Stimulated activated CD4-positive, alpha-beta T cell treated with anti-CD3 and anti-CD28 coated beads, TNF-alpha, amount 100 ng/mL, for 1 hour (primary cell): ENCODE measurements at regions not wholly inside any gene's neighbourhood (a gene's known extent, or its start where the extent isn't known, plus 50 kb on each side); places are given as distances from the start of the nearest gene placed in this dataset.
"Not testable (repeated sequence)": the region's sequence is repeated elsewhere in the genome, so short reads cannot be mapped to it uniquely, and the experiment has no call there.

Experiments used
- DNase-seq, 3 donors: peaks; one replicate each; pipeline ENCODE4 v3.0.0-alpha.2; 2020; ENCODE audit warnings: low read depth in 3 of 3, low spot score in 1 of 3

DNA sequence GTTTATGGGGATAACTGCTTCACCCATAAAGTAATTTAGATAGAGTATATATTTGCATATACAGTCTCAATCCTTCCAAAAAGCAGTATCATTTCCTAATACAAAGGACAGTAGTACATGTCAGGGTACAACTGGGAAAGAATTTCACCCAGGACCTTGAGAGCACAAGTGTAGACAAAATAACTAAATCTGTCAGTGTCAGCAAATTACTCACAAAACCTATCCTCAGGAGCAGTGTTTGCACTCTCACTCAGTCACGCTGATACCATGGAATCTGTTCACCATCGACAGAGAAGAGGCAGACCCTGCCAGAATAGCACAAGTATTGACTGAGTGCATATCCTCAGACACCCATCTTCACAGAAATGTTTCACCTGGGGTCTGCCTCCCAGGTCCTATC is 554.7 kb upstream of the PHF14 start:
- DNase-seq: no peak

DNA sequence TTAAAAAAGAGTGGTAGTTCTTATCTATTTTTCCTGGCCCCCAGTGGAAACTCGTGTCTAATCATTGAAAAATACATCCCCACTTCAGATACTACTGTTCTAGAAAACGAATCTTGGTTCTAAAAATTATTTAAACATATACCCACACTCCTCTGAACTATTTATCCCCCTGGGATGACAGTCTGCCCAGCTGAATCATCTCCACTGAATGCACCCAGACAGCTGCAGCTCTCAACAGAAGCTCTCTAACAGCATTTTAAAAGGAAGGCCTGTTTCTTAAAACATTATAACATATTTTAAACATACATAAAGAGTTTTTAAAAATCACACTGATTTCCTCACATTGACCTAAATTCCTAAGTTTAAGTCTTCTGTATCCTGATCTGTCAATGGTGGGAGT is 544.6 kb upstream of the PHF14 start:
- DNase-seq: no peak

DNA sequence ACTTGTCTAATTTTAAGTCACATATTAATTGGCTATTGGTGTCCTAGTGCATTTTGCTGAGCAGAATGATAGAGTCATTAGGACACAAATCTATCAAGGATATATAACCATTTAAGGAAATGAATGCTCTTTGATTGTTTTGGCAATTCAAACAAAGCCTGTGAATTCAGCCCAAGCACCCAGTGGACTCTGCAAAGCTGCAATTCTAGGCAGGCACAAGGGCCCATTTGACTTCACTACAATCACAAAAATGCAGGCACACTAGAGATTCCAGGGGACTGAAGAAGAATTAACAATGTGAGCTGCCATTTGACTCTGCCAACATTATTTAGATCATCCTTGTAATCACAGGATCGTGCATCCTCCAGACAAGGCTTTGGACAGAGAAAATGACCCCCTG is 544.2 kb upstream of the PHF14 start:
- DNase-seq: no peak

DNA sequence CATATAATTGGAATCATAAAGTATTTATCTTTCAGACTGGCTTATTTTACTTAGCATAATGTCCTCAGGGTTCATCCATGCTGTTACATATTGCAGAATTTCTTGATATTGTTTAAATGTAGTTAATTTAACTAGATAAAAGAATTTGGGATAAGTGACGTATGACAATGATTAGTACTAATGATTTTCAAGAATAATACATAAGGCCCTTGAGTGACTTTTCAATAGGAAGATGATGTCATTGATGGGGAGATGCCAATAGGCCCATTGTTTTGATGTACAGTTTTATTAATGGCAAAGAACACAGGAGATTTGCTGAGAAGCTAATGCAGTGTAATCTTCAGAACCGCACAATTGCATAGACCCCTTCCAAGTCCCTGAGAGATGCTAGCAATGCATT is 537.4 kb upstream of the PHF14 start:
- DNase-seq: no peak

DNA sequence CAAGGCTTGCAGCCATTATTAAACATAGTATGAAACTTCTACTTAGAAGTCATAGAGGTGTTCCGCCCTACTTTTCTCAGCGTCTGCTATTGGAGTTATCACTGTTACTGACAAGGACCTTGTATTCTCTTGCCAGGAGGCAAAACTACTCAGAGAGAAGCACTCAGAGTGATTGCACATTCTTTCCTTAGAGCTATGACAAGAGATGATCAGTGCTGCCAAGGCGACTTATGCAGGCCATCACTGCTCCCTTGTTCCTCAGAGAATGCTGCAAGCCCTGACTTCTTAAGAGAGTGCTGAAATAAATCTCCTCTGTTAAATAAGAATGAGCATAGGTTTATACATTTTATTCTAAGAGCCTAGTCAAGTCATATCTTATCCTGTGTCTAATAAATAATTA is 534.6 kb upstream of the PHF14 start:
- no peak for DNase-seq

DNA sequence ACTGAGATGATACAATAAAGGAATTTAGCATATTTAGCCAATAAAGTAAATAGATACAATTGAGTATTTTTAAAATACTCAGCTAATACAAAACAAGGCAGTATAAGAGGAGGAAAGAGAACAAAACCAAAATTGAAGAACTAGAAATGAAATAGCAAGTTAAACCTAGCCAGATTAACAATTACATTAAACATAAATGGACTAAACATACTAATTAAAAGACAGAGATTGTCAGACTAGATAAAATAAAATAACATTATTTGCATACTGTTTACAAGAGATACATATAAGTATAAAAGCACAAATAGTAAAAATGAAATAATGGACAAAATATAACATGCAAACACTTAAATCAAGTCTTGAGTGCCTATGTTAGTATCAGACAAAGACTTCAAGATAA is 517.7 kb upstream of the PHF14 start:
- DNase-seq: no peak

DNA sequence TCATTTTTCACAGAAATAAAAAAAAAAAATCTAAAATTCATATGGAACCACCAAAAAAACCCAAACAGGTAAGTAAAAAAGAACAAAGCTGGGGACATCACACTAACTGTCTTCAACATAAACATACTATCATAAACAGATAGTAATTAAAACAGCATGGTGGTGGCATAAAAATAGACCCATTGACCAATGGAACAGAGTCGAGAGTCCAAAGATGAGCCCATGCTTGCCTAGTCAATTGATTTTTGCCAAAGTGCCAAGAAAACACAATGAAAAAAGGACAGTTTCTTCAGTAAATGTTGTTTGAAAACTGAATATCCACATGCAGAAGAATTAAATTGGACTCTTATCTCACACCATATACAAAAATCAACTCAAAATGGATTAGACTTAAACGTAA is 513.2 kb upstream of the PHF14 start:
- DNase-seq: no peak

DNA sequence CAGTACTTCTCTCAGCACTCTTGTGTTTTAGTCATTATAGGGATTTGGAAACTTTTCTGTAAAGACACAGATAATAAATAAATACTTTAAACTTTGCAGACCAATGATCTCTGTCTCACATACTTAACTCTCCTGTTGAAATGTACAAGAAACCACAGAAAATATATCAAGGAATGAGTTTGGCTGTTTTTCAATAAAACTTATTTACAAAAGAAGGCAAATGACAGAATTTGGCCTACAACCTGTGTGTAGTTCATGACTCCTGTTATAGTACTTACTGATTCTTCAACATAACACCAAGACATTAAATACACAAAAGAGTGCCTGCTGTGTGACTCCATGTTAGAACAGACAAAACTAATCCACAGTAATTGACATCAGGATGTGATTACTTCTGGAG is 510.0 kb upstream of the PHF14 start:
- DNase-seq: no peak

DNA sequence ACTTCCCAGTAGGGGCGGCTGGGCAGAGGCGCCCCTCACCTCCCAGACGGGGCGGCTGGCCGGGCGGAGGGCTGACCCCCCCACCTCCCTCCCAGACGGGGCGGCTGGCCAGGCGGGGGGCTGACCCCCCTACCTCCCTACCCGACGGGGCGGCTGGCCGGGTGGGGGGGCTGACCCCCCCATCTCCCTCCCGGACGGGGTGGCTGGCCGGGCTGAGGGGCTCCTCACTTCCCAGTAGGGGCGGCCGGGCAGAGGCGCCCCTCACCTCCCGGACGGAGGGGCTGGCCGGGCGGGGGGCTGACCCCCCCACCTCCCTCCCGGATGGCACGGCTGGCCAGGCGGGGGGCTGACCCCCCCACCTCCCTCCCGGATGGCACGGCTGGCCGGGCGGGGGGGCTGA is 508.1 kb upstream of the PHF14 start:
- not testable (repeated sequence) for DNase-seq

DNA sequence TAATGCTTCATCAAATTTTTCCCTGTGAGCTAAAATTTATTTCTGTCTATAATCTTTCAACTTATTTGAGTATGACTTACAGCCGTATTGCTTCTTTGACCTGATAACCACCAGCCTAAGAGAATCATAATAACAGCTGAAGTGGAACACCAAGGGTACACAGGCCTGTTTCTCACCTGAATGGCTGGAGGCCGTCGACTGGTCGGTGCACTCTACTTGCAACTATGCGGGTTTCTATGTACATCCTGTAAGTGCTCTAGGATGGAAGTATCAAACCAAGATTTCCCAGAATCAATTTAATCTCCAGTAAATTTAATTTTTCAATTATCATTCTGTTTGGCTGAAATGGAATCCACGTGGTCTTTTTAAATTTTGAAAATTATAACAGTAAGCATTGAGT is 504.8 kb upstream of the PHF14 start:
- DNase-seq: no peak

DNA sequence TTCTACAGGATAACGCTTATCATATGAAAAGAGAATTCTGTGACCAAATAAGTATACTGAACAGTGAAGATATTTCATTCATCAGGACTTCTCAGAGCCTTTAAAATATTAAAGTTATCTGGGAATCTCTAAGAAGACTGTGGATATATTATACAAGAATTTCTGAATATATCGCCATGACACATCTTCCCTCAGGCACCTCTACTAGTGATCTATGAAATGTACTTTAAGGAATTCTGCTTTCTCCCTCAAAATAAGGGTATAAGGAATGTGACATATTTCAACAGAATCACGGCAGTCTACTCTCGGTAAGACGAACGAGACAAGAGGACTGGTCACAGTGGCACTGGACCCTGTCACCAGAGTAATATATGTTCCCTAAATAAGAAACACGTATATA is 504.2 kb upstream of the PHF14 start:
- no peak for DNase-seq

DNA sequence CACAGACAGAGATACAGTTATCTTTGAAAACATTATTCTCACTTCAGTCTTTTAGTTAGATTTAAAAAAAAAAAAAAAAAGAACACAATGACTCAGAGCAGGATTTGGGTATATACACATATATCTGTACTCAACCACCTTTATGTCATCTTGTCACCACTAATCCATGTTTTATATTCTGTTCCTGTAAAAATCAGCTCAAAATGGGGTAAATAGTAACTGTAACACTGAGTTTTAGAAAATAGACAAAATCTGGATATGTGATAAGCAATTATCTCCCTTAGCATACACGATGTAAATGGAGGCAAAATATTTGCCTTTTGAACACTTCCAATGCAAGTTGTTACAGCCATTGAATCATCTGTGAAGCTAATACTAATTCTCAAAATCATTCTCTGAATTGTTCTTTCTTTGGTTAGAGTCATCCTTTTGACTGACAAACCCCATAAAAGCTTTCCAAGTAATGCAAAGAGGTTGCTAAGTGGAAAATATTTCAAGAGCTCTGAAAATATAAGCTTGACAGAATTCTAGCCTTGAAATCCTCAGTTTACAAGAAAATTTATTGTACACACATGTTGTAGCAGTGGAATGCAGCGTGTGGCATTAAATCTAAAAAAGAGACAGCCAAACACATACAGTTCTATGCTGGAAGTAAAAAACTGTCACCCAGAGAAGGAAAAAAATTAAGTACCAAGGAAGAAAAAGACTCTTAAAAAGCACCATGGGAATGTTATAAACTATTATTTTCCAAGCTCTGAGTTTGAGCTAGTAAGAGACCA is 502.2 kb upstream of the PHF14 start:
- DNase-seq: no peak

DNA sequence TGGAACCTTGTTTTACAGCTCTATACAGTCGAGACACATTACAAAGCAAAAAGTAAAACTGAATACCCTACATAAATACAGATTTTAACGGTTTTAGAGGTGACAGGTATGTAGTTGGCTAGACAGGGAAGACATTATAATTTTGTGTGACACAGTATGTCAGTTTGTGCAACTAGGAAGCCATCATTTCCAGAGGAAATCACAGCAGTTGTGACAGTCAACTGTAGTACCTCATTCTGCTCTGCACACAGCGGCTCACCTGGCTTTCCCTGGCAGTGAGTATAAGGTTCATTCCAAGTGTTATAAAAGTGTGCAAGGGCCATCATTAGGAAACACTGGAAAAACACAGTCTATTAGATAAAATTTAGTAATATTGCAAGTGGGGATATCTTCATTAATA is 501.6 kb upstream of the PHF14 start:
- no peak for DNase-seq

DNA sequence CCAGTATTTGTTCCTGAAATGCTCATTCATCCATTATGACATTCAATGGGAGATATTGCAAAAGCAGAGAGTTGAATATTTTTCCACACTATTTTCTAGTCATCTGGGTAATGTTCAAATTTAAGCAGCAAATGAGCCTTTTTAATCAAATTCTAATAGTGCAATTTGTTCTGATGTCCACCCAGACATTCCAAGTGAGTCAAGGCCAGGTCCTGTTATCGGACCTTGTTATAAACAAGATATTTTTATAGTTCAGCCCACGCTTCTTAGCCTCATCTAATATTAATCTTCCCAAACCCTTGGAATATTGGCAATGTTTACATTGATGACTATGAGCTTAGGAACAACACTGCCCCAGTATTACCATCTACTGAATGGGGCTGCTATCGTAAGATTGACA is 500.1 kb upstream of the PHF14 start:
- no peak for DNase-seq

DNA sequence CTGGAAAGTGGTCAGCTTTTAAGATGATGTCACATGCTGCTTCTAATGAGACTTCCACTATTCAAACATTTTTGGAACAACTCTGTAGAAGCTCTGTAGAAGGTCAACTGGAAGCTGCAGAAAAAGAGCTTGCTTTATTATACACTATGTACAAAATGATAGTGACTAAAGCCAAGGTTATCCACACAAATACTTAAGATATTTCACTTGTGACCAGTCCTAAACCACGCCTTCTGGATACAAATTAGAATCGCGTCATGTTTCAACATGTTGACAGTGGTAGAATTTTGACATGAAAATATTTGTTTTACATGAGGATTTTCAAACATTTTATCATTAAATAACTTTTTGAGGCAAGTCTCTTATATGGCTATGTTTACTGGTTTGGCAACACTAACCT is 499.6 kb upstream of the PHF14 start:
- no peak for DNase-seq

DNA sequence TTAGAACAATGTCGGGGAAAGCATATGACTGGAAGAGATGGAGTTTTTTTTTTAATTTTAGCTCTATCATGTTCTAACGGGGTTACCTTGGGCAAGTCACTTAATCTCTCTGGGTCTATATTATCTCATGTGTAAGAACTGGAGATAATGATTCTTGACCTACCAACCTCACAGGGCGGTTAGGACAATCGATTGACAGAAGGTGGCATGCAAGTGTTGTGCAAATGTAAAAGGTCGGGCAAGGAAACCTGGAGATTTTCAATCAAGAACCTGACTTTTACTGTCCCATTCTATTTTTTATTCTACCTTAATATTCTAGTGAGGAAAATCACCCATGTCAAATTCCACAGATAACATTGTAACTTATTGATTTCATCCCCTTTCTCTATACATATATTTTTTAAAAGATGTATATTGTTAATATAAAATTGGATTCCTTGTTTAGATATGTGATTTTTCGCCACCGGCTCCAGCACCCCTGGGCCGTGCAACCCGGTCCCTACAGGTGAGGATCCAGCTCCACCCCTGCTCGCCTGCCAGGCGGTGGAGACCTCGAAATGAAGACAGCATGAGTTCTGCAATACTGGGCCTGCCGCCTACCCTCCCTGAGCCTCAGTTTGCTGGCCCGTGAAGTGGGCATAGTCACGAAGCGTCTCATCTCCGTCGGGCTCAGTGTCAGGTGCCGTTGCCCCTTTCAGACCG is 497.6 kb upstream of the PHF14 start:
- DNase-seq: no peak

DNA sequence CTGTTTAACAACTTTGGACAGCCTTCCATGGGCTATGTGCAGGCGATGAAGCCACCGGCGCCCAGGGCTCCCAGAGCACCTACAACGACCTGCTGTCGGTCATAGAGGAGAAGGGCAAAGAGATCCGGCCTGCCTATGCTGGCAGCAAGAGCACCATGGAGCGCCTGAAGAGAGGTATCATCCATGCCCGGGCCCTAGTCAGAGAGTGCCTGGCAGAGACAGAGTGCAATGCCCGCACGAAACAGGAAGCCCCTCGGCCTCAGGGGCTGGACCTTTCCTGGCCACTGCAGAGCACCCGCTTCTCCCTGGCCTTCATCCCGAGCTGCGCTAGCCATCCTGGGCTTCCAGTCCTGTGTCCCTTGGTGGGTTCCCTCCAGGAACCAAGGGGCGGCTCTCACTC is 497.0 kb upstream of the PHF14 start:
- no peak for DNase-seq

DNA sequence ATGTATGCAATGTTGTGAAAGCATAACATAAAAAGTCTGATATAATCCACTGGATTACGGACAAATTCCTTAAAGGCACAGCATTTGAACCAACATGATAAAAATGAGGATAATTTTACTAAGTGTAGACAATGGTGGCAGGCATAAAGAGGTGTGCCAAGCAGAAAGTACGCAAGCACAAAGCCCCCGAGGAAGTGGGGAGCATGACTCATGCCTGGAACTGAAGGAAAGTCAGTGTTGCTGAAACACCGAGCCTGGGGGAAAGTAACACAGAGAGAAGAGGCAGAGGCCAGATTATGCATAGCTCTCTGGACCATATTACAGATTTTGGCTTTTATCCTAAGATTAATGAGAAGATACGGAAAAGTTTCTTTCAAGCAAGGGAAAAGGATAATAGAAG is 490.0 kb upstream of the PHF14 start:
- DNase-seq: no peak

DNA sequence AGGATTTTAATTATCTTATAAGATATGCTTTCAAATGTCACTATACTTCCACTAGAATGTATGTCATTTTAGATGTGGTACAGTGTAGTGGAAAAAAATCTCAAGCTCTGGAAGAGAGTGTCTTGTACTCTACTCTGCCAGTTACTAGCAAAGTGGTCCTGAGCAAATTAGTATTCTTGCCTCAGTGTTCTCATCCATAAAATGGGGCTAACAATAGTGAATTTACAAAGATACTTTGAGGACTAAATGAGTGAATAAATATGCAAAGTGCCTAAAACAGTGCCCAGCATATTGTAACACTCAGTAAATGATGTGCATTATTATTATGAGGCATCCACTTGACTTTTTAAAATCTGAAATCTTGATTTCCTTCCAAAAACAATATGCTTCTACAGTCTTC is 488.9 kb upstream of the PHF14 start:
- DNase-seq: no peak

DNA sequence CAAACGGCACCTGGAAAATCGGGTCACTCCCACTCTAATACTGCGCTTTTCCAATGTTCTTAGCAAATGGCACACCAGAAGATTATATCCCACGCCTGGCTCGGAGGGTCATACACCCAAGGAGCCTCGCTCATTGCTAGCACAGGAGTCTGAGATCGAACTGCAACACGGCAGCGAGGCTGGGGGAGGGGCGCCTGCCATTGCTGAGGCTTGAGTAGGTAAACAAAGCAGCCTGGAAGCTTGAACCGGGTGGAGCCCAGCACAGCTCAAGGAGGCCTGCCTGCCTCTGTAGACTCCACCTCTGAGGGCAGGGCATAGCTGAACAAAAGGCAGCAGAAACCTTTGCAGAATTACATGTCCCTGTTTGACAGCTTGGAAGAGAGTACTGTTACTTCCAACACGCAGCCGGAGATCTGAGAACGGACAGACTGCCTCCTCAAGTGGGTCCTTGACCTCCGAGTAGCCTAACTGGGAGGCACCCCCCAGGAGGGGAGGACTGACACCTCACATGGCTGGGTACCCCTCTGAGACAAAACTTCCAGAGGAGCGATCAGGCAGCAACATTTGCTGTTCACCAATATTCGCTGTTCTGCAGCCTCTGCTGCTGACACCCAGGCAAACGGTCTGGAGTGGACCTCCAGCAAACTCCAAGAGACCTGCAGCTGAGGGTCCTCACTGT is 472.3 kb upstream of the PHF14 start:
- not testable (repeated sequence) for DNase-seq

DNA sequence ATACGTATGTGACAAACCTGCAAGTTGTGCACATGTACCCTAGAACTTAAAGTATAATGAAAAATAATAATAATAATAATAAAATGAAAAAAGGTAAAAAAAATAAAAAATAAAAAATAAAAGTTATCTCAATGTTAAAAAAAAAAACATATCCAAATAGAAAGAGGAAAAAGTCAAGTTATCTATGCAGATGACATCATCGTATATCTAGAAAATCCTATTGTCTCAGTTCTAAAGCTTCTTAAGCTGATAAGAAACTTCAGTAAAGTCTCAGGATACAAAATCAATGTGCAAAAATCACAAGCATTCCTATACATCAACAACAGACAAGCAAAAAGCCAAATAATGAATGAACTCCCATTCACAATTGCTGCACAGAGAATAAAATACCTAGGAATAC is 466.6 kb upstream of the PHF14 start:
- DNase-seq: no peak

DNA sequence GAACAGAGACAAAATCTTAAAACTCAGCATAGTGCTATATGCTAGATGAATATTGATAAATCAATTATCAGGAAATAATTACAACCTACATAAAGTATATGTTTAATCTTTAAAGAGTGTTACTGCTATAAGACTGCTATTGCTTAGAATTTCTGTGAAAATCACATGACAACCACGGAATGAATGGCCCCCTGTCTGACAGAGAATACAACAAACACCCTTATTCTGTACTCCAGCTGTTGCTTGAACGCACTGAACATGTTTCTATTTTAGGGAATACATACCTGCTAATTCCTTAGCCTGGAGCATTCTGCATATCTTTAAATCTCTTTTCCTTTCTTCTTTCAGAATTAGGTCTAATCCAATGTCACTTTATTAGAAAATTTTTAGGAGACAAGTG is 452.4 kb upstream of the PHF14 start:
- DNase-seq: no peak
